NB4 (cell line): ENCODE measurements at regions not wholly inside any gene's neighbourhood (a gene's known extent, or its start where the extent isn't known, plus 50 kb on each side); places are given as distances from the start of the nearest gene placed in this dataset.

Source experiments
- DNase-seq: peaks from one replicate; pipeline ENCODE4 v3.0.0; 2010; ENCODE audit warnings: low read depth
- H3K4me3 ChIP-seq: one replicate; pipeline ENCODE4 v1.5.1; 2011; ENCODE audit warnings: mild to moderate bottlenecking, low read depth, low read length, moderate library complexity
- MYC ChIP-seq: IDR thresholded peaks from 2 replicates; pipeline ENCODE4 v1.6.1; 2011; ENCODE audit warnings: low read depth, low read length
- POLR2A ChIP-seq: IDR thresholded peaks from 2 replicates; pipeline ENCODE4 v1.6.1; 2011; ENCODE audit warnings: mild to moderate bottlenecking; ENCODE audit not compliant: insufficient read length; ENCODE audit errors: extremely low read depth
- TF ChIP-seq, protein P1 (sequence below): IDR thresholded peaks from one replicate; pipeline ENCODE4 v1.5.1; 2012; ENCODE audit warnings: low read depth, low read length
- TF ChIP-seq, protein P2 (sequence below): IDR thresholded peaks from 2 replicates; pipeline ENCODE4 v1.6.1; 2011; ENCODE audit warnings: low read depth, low read length

GRCh38 chr18:26656431-26656943 lies 108.1 kb upstream of the KCTD1 start:
- TF ChIP-seq, protein P1, sequence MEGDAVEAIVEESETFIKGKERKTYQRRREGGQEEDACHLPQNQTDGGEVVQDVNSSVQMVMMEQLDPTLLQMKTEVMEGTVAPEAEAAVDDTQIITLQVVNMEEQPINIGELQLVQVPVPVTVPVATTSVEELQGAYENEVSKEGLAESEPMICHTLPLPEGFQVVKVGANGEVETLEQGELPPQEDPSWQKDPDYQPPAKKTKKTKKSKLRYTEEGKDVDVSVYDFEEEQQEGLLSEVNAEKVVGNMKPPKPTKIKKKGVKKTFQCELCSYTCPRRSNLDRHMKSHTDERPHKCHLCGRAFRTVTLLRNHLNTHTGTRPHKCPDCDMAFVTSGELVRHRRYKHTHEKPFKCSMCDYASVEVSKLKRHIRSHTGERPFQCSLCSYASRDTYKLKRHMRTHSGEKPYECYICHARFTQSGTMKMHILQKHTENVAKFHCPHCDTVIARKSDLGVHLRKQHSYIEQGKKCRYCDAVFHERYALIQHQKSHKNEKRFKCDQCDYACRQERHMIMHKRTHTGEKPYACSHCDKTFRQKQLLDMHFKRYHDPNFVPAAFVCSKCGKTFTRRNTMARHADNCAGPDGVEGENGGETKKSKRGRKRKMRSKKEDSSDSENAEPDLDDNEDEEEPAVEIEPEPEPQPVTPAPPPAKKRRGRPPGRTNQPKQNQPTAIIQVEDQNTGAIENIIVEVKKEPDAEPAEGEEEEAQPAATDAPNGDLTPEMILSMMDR, result no peak
- TF ChIP-seq, protein P2, sequence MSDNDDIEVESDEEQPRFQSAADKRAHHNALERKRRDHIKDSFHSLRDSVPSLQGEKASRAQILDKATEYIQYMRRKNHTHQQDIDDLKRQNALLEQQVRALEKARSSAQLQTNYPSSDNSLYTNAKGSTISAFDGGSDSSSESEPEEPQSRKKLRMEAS, result no peak
- TF ChIP-seq MYC, result no peak
- no peak for TF ChIP-seq POLR2A
- peak overlapping the region; percentile 85 for H3K4me3 ChIP-seq
- no peak for DNase-seq

- DNase-seq, result peak; percentile 57
- H3K4me3 ChIP-seq, result peak overlapping the region; percentile 25
- TF ChIP-seq MYC (no peak), POLR2A (no peak)
- TF ChIP-seq, protein P1, result no peak
- TF ChIP-seq, protein P2, result no peak
Observed at GRCh38 chr18:26655525-26656430, 107.4 kb upstream of the KCTD1 start.

DNA sequence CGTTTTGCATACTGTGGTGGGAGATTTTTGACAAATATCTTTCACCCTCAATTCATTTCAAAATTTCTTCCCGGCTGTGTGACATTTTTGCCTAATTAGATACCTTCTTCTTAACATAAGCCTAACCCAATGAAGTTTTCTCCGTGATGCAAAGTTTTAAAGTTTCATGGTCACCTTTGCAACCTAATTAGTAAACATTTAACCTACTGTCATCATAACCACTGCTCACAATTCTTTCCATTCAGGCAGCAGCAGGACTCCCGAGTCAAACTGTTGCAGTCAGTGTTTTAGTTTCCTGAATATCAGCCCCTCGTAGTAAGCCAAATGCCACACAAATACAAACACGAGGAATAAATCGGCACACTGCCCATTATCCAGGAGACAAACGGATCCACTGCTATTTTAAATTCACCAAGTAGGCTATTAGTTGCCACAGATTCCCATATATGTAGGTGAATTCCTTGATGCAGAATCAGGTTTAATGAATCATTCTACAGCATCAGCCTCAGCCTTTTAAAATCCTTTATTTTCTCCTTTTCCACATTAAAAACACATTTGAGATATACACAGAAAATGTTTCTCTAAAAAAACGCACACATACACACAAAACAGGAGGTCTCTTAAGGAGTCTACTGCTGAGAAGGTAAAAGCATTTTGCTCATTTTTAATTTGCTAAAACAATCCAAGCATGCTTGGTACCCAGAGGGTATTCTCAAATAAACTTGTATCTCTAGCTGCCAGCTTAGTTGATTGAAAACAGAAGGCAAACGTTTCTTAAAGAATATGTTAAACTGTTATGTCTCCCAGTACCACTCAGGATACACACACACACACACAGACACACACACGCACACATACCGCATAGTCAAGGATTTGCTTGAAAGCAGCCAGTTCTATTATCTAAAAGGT lies 106.5 kb upstream of the KCTD1 start:
- TF ChIP-seq MYC (no peak), POLR2A (no peak)
- TF ChIP-seq, protein P1, result no peak
- TF ChIP-seq, protein P2, result no peak
- DNase-seq, result no peak
- no peak overlapping the region for H3K4me3 ChIP-seq

DNA sequence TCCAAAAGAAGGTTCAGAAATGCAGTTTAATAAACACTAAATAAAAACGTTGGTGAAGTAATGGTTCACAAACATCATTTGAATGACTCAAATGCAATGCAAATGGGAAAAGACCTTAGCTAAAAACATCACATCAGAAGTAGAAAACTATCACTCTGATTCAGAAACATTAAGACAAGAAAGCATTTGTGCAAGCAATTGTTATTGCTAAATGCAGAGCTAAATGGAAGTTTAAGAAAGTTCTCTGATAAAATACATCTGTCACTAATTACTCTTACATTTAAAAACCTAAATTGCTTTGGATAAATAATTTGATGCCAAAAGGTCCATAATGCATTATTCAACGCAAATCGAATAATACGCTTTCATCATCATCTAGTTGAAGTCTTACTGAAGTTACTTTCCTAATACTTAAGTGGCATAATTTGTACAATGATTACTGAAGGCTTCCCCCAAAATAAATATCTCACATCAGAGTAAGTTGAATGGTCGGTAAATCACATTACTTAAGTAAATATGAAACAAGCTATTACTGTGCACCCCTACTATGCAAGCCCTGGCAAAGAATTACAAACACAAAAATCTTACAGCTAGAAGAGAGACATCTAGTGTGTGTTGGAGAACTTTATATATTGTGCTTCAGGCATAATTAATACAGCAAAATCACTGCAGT lies 105.7 kb upstream of the KCTD1 start:
- DNase-seq, result no peak
- no peak overlapping the region for H3K4me3 ChIP-seq
- TF ChIP-seq MYC (no peak), POLR2A (no peak)
- TF ChIP-seq, protein P2, result no peak
- TF ChIP-seq, protein P1, result no peak

DNA sequence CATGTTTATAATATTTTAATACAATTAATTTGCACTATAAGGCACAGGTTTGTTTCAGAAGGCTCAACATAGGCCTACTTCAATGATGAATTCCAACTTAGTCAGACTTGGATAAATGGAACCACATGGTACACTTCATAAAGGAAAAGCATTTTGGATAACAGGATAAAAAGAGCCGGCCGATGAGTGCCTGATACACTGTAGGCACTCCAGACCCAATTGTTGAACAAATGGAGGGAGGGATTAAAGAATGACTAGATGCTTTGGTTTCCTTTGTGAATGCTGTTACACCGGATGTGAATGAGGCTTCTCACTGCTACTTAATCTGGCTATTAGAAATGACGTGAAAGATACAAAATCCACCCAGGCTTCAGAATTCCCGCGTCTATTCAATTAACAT lies 104.1 kb upstream of the KCTD1 start:
- no peak overlapping the region for H3K4me3 ChIP-seq
- no peak for DNase-seq
- TF ChIP-seq POLR2A (no peak), MYC (no peak)
- TF ChIP-seq, protein P2, result no peak
- TF ChIP-seq, protein P1, result no peak
